ENCODE measurements at regions not wholly inside any gene's neighbourhood (a gene's known extent, or its start where the extent isn't known, plus 50 kb on each side); places are given as distances from the start of the nearest gene placed in this dataset.

- Histone ChIP-seq H3K27me3 (ENCODE audit: control insufficient read depth, insufficient read depth, low read length) (no peaks in the 10 kb centered on the region), H3K4me3 (ENCODE audit: low read depth, low read length) (no peak overlapping the region), H3K9me3 (ENCODE audit: control insufficient read depth, insufficient read depth, low read length) (0 out of 2 replicates have a peak, but pooled peaks cover 3% of the 10 kb centered on the region), H3K27ac (ENCODE audit: low read depth, low read length) (no peak overlapping the region)
- no peak for TF ChIP-seq CTCF (IDR thresholded peaks at IDR 0.05; ENCODE audit: low read depth, low read length)
- ChIA-PET CTCF (no interaction called here), POLR2A (no interaction called here)
- no peak for DNase-seq (ENCODE audit: low read depth, low spot score)
Measured at GRCh38 chr2:210899131-210899530, 342.7 kb downstream of the CPS1 start.

GRCh38 chr2:210901326-210901725, 344.9 kb downstream of the CPS1 start:
- Histone ChIP-seq H3K27me3 (ENCODE audit: control insufficient read depth, insufficient read depth, low read length) (no peaks in the 10 kb centered on the region), H3K9me3 (ENCODE audit: control insufficient read depth, insufficient read depth, low read length) (no peaks in the 10 kb centered on the region), H3K4me3 (ENCODE audit: low read depth, low read length) (no peak overlapping the region), H3K27ac (ENCODE audit: low read depth, low read length) (no peak overlapping the region)
- ChIA-PET CTCF (no interaction called here), POLR2A (no interaction called here)
- no peak for DNase-seq (ENCODE audit: low read depth, low spot score)
- TF ChIP-seq CTCF (IDR thresholded peaks at IDR 0.05; ENCODE audit: low read depth, low read length), result no peak

DNA sequence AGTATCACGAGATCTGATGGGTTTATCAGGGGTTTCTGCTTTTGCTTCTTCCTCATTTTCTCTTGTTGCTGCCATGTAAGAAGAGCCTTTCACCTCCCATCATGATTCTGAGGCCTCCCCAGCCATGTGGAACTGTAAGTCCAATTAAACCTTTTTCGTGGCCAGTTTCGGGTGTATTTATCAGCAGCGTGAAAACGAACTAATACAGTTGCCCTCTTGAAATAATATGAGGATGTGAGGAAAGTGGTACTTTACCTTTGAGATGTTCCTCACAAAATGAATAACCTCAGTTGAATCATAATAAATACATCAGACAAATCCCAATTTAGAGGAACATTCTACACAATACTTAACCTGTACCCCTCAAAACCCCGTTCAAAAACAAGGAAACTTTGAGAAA, 356.4 kb downstream of the CPS1 start:
- no peak for DNase-seq (ENCODE audit: low read depth, low spot score)
- Histone ChIP-seq H3K9me3 (ENCODE audit: control insufficient read depth, insufficient read depth, low read length) (no peaks in the 10 kb centered on the region), H3K4me3 (ENCODE audit: low read depth, low read length) (no peak overlapping the region), H3K27ac (ENCODE audit: low read depth, low read length) (no peak overlapping the region), H3K27me3 (ENCODE audit: control insufficient read depth, insufficient read depth, low read length) (no peaks in the 10 kb centered on the region)
- TF ChIP-seq CTCF (IDR thresholded peaks at IDR 0.05; ENCODE audit: low read depth, low read length), result no peak
- ChIA-PET POLR2A (no interaction called here), CTCF (no interaction called here)

- no peaks in the 10 kb centered on the region for H3K27me3 ChIP-seq (ENCODE audit: control insufficient read depth, insufficient read depth, low read length)
- H3K9me3 ChIP-seq (ENCODE audit: control insufficient read depth, insufficient read depth, low read length), result no peaks in the 10 kb centered on the region
- no peak for TF ChIP-seq CTCF (IDR thresholded peaks at IDR 0.05; ENCODE audit: low read depth, low read length)
- H3K4me3 ChIP-seq (ENCODE audit: low read depth, low read length), result no peak overlapping the region
- CTCF ChIA-PET, result no interaction called here
- no peak overlapping the region for H3K27ac ChIP-seq (ENCODE audit: low read depth, low read length)
- POLR2A ChIA-PET, result no interaction called here
- DNase-seq (ENCODE audit: low read depth, low spot score), result no peak
Measured at GRCh38 chr2:210913461-210913860, 357.1 kb downstream of the CPS1 start.

DNA sequence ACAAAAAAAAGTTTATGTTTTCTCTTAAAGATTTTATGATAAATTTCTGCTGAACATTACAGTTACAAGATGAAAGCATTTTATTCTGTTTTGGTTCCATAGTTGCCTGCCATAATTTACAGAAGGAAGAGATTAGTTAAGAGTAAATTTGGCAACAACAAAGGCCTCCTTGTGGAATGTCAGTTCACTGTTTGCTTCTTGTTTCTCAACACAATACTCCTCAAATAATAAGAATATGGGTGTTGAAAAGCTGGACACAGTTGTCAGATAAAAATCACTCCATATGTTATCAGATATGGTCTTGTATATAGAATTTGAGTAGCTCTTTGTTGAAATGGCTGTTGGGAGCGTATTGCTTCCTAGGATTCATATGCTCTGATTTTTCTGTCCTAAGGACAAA, 359.5 kb downstream of the CPS1 start:
- POLR2A ChIA-PET, result no interaction called here
- Histone ChIP-seq H3K27ac (ENCODE audit: low read depth, low read length) (no peak overlapping the region), H3K4me3 (ENCODE audit: low read depth, low read length) (no peak overlapping the region), H3K9me3 (ENCODE audit: control insufficient read depth, insufficient read depth, low read length) (no peaks in the 10 kb centered on the region), H3K27me3 (ENCODE audit: control insufficient read depth, insufficient read depth, low read length) (no peaks in the 10 kb centered on the region)
- no peak for TF ChIP-seq CTCF (IDR thresholded peaks at IDR 0.05; ENCODE audit: low read depth, low read length)
- CTCF ChIA-PET, result no interaction called here
- no peak for DNase-seq (ENCODE audit: low read depth, low spot score)

Measured in AG04450 (cell line).